ENCODE measurements at regions not wholly inside any gene's neighbourhood (a gene's known extent, or its start where the extent isn't known, plus 50 kb on each side); places are given as distances from the start of the nearest gene placed in this dataset.

GRCh38 chr13:90690458-90691080 is 656.9 kb upstream of the MIR17HG start:
- TF ChIP-seq ZNF274 (IDR thresholded peaks at IDR 0.05; ENCODE audit: low read depth, low read length) (no peak), YY1 (IDR thresholded peaks at IDR 0.05; ENCODE audit: insufficient read depth, insufficient read length) (no peak)
